ENCODE measurements at regions not wholly inside any gene's neighbourhood (a gene's known extent, or its start where the extent isn't known, plus 50 kb on each side); places are given as distances from the start of the nearest gene placed in this dataset.

DNA sequence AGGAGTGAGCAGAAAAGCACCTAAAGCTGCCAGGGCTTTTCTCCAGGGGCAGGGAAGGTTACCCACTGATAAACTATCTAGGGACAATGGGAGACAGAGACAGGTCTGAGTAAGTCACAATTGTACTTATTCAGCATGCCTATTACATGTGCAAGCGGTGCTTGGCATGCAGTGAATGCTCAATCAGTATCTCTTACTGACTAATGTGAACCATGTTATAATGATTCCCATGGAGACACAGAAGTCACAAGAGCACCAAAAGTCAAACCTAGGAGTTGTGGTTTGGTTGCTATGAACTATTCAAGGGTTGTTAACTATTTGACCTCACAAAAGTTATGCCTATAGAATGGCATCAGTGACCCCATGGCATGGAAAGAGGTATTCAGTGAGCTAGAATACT, 50.0 kb upstream of the RASGRP1 start:
- no peak overlapping the region for H3K4me3 ChIP-seq (ENCODE audit: low read depth, low read length)
- no peak for DNase-seq (ENCODE audit: low read depth)
- TF ChIP-seq, protein P1, sequence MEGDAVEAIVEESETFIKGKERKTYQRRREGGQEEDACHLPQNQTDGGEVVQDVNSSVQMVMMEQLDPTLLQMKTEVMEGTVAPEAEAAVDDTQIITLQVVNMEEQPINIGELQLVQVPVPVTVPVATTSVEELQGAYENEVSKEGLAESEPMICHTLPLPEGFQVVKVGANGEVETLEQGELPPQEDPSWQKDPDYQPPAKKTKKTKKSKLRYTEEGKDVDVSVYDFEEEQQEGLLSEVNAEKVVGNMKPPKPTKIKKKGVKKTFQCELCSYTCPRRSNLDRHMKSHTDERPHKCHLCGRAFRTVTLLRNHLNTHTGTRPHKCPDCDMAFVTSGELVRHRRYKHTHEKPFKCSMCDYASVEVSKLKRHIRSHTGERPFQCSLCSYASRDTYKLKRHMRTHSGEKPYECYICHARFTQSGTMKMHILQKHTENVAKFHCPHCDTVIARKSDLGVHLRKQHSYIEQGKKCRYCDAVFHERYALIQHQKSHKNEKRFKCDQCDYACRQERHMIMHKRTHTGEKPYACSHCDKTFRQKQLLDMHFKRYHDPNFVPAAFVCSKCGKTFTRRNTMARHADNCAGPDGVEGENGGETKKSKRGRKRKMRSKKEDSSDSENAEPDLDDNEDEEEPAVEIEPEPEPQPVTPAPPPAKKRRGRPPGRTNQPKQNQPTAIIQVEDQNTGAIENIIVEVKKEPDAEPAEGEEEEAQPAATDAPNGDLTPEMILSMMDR (IDR thresholded peaks at IDR 0.05; ENCODE audit: low read depth, low read length, missing control alignments): no peak

DNA sequence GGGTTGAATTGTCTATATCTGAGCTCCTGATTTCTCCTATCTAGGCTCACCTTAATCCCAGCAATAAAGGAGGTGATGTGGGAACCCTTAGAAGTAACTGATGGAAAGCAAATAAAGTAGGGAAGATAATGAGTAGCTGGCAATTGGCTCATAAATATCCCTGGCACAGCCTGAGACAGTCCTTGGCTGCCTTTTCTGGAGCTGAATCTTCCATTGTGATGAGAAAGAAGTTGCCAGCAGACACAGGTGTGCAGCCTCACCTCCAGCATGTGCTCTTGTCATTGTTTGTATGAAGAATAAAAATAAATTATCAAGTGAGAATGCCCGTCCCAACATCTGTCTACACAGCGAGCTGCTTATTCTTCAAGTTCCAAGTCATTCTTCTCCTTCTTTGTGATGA, 53.2 kb upstream of the RASGRP1 start:
- H3K4me3 ChIP-seq (ENCODE audit: low read depth, low read length): no peak overlapping the region
- TF ChIP-seq, protein P1 (IDR thresholded peaks at IDR 0.05; ENCODE audit: low read depth, low read length, missing control alignments): no peak
- DNase-seq (ENCODE audit: low read depth): no peak

DNA sequence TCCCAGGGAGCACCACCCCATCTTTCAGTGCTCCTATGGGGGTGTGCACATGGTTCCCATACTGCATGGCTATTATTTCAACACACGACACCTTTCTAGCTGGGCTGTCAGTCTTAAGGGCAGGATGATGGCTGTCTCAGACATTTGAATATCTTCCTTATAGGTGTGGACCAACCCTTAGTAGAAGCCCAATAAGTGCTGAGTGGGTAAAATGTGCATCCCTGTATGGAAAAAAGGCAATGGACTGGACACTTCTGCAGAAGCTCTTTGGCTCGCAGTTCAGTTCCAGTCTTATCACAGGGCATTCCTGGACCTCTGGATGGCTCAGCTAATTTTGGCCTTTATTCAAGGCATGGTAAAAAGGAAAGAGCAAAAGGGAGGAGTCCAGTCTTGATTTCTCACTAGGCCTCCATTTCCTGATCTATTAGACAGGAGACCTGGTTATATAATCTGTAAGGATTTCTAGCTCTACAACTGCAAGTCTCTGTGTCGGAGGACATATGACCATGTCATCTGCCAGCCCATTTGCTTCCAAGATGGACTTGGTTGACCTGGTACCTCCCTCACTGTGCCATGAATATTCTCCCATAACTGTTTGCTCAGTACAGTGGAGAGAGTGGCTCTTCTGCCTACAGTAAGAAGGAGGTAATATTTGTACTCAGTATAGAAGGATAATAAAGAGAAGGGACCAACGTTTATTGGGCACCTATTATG, 53.8 kb upstream of the RASGRP1 start:
- TF ChIP-seq, protein P1 (IDR thresholded peaks at IDR 0.05; ENCODE audit: low read depth, low read length, missing control alignments): no peak
- no peak overlapping the region for H3K4me3 ChIP-seq (ENCODE audit: low read depth, low read length)
- DNase-seq (ENCODE audit: low read depth): no peak

DNA sequence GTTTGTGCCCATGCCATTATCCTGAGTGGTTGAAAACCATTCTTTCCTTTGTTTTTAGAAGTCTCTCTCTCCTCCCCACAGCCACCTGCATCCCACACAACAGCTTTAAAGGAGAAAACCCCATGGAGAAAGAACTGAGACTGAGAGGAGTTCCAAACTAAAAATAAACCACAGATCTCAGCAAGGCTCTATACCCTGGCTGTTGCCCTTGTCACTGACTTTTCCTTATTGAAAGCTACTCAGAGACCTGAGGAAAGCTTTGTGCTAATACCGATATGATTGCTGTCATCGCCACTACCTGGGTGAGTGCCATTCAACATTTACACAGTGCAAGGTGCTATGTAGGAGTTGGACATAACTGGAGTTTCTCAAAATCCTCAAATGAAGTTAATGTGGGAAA, 55.5 kb upstream of the RASGRP1 start:
- no peak overlapping the region for H3K4me3 ChIP-seq (ENCODE audit: low read depth, low read length)
- no peak for DNase-seq (ENCODE audit: low read depth)
- TF ChIP-seq, protein P1 (IDR thresholded peaks at IDR 0.05; ENCODE audit: low read depth, low read length, missing control alignments): no peak

DNA sequence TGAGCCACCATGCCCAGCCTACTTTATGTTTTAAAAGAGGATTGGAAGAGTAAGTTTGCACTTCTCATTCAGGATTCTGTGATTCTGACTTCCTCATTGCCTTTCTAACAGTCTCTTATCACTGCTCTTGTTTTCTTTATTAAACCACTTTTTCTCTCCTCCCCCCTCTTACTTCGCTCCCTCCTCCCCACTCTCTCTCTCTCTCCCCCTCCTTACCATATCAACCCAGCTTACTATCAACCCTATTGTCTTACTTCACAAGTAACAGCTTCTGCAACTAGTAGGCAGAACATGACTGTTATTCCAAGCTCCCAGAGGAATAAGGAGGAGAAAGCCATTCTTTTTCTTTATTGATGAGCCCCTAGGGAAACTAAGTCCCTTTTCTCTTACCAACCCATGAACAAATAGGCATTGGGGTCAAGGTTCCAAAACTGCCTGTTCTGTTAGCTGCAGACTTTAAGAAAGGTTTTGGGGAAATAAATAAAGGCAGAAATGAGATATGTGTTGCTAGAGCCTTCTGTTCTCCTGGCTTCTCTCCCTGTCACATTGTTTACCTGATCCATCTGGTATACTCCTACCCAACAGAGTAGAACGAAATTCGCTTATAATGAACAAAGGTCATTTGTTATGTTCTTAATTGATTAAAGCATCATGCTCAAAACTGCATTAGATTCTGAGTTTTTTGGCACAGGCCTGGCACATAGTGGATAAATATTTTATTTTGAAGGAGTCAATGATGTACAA, 56.4 kb upstream of the RASGRP1 start:
- H3K4me3 ChIP-seq (ENCODE audit: low read depth, low read length): no peak overlapping the region
- TF ChIP-seq, protein P1 (IDR thresholded peaks at IDR 0.05; ENCODE audit: low read depth, low read length, missing control alignments): no peak
- DNase-seq (ENCODE audit: low read depth): no peak

DNA sequence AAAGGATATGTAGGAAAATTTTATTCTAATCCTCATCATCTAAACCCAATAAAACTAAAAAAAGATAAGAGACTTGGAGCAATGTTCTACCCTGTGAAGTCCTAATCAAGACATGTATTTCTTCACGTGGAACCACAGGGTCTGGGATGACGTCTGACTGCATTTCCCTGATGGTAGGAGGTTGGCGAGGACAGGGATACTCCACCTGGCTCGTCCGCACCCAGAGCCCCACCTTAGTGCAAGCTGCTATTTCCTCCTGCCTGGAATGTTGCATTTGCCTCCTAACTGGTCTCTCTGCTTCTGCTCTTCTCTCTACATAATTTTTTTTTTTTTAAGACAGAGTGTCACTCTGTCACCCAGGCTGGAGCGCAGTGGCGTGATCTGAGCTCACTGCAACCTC, 57.7 kb upstream of the RASGRP1 start:
- TF ChIP-seq, protein P1 (IDR thresholded peaks at IDR 0.05; ENCODE audit: low read depth, low read length, missing control alignments): no peak
- no peak for DNase-seq (ENCODE audit: low read depth)
- no peak overlapping the region for H3K4me3 ChIP-seq (ENCODE audit: low read depth, low read length)
